Natural killer cell (primary cell): ENCODE measurements at regions not wholly inside any gene's neighbourhood (a gene's known extent, or its start where the extent isn't known, plus 50 kb on each side); places are given as distances from the start of the nearest gene placed in this dataset.

Experiments
- ATAC-seq, 3 donors: fragments of 150-1000 bp in 2 of 3; fragments of 200-7000 bp in 1 of 3; cut with Tn5 transposase; 1 replicate in 1 of 3; 2 replicates in 2 of 3; pipeline ENCODE4 v1.10.0; 2021; ENCODE audit warnings: mild to moderate bottlenecking in 2 of 3, moderate library complexity in 2 of 3
- DNase-seq, 2 donors: peaks; one replicate each; pipeline versions ENCODE4 v3.0.0 to v3.0.0-alpha.2; 2013 to 2021; ENCODE audit warnings: mixed read lengths in 1 of 2
- H3K27ac ChIP-seq: one replicate; pipeline ENCODE4 v1.5.1; 2013; ENCODE audit warnings: mild to moderate bottlenecking, low read length
- H3K27me3 ChIP-seq: one replicate; pipeline ENCODE4 v1.6.1; 2013; ENCODE audit warnings: low read length; ENCODE audit not compliant: control insufficient read depth, insufficient read depth
- H3K36me3 ChIP-seq: one replicate; pipeline ENCODE4 v1.6.1; 2013; ENCODE audit warnings: low read length; ENCODE audit not compliant: control insufficient read depth, insufficient read depth
- H3K4me1 ChIP-seq: one replicate; pipeline ENCODE4 v1.6.1; 2013; ENCODE audit warnings: low read length; ENCODE audit not compliant: control insufficient read depth, insufficient read depth
- H3K4me3 ChIP-seq: one replicate; pipeline ENCODE4 v1.5.1; 2013; ENCODE audit warnings: low read length
- H3K9me3 ChIP-seq: one replicate; pipeline ENCODE4 v1.6.1; 2013; ENCODE audit warnings: low read length; ENCODE audit not compliant: control insufficient read depth, insufficient read depth
- H3K27ac Mint-ChIP-seq, 2 donors: one replicate each; pipeline ENCODE4 v1.8.0; 2022; ENCODE audit warnings: mild to moderate bottlenecking in 2 of 2, mixed read lengths in 2 of 2, moderate library complexity in 1 of 2
- H3K27me3 Mint-ChIP-seq, 2 donors: one replicate each; pipeline ENCODE4 v1.8.0; 2022; ENCODE audit warnings: low read depth in 2 of 2, mixed read lengths in 2 of 2
- H3K36me3 Mint-ChIP-seq: one replicate; pipeline ENCODE4 v1.8.0; 2022; ENCODE audit warnings: mixed read lengths
- H3K4me1 Mint-ChIP-seq, 2 donors: one replicate each; pipeline ENCODE4 v1.8.0; 2022; ENCODE audit warnings: mixed read lengths in 2 of 2
- H3K4me3 Mint-ChIP-seq: one replicate; pipeline ENCODE4 v1.8.0; 2022; ENCODE audit warnings: mild to moderate bottlenecking, moderate library complexity, mixed read lengths
- H3K9me3 Mint-ChIP-seq, 2 donors: one replicate each; pipeline ENCODE4 v1.8.0; 2022; ENCODE audit warnings: mixed read lengths in 2 of 2
- WGBS: methylation state at CpG from one replicate; pipeline ENCODE4 v1.1.7; 2013; ENCODE audit warnings: missing lambda C conversion rate; ENCODE audit not compliant: insufficient coverage; 5-methylcytosine and 5-hydroxymethylcytosine counted together
- intact Hi-C: fragments of 100-400 bp; cut with micrococcal nuclease; formaldehyde crosslinking; loops from one replicate; pipeline ENCODE4 v1.14.2; 2022
- TF ChIP-seq, protein P1 (sequence below): fragments of 200-600 bp; IDR thresholded peaks from one replicate; pipeline ENCODE4 v1.8.0; 2022; ENCODE audit warnings: antibody characterized with exemption

DNA sequence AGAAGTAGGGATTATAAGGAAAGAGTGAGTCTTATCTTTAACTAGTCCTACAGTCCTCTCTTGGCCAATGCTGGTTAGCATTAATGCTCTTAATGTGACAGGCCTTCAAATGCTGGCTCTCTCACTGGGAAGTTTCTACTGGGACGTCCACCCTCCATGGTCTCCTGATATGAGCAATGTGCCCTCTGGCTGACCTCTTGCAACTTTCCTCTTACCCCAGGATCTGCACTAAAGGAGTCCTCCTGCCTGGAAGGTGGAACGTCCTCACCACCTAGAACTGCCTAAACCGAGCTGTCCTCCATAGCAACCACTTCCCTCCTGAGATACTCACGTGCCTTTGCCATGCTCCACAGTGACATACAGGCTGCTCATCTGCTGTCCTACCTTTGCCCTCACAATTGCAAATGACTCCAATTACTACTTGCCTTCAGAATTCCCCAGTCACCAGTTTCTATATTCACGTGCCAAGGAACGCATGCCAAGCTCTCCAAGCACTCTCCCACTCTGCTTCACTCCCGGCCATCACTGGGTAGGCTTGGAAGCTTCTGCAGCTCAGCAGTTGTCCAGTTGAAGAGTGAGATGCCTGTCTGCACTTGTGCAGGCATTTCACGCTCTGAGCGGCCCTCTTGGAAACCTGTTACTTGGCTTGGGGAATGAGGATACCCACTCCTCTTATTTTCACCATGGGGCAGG is 404.7 kb downstream of the RRAGC start:
- WGBS: 90% methylated on average over 9 of the region's 9 CpGs
- Mint-ChIP-seq H3K4me1 (peaks cover 0 to 5% of the 10 kb centered on the region in 2 donors), H3K27me3 (peaks cover 5 to 42% of the 10 kb centered on the region in 2 donors), H3K36me3 (no peaks in the 10 kb centered on the region), H3K4me3 (no peak overlapping the region), H3K9me3 (peaks cover 0 to 2% of the 10 kb centered on the region in 2 donors), H3K27ac (no peak overlapping the region)
- Histone ChIP-seq H3K36me3 (no peaks in the 10 kb centered on the region), H3K4me1 (no peaks in the 10 kb centered on the region), H3K27me3 (no peaks in the 10 kb centered on the region), H3K9me3 (no peaks in the 10 kb centered on the region), H3K27ac (no peak overlapping the region), H3K4me3 (no peak overlapping the region)
- ATAC-seq: no peak
- TF ChIP-seq, protein P1, sequence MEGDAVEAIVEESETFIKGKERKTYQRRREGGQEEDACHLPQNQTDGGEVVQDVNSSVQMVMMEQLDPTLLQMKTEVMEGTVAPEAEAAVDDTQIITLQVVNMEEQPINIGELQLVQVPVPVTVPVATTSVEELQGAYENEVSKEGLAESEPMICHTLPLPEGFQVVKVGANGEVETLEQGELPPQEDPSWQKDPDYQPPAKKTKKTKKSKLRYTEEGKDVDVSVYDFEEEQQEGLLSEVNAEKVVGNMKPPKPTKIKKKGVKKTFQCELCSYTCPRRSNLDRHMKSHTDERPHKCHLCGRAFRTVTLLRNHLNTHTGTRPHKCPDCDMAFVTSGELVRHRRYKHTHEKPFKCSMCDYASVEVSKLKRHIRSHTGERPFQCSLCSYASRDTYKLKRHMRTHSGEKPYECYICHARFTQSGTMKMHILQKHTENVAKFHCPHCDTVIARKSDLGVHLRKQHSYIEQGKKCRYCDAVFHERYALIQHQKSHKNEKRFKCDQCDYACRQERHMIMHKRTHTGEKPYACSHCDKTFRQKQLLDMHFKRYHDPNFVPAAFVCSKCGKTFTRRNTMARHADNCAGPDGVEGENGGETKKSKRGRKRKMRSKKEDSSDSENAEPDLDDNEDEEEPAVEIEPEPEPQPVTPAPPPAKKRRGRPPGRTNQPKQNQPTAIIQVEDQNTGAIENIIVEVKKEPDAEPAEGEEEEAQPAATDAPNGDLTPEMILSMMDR: no peak
- no peak for DNase-seq
- intact Hi-C loops: no loop called here

DNA sequence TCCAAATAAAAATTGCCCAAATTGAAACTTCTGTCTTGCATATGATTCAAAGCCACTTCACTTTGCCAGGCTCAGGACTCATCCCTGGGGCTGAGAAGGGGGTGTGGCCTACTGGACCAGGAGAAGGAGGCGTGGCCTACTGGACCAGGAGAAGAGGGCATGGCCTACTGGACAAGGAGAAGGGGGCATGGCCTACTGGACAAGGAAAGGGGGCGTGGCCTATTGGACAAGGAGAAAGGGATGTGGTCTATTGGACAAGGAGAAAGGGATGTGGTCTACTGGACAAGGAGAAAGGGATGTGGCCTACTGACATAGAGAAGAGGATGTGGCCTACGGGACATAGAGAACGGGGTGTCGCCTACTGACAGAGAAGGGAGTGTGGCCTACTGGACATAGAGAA is 405.3 kb downstream of the RRAGC start:
- no peaks in the 10 kb centered on the region for H3K4me1 ChIP-seq
- no peak for DNase-seq
- no peak overlapping the region for H3K27ac Mint-ChIP-seq
- 85% methylated on average over 5 of the region's 5 CpGs for WGBS
- ATAC-seq: no peak
- H3K27me3 Mint-ChIP-seq: peaks cover 2 to 36% of the 10 kb centered on the region in 2 donors
- H3K36me3 ChIP-seq: no peaks in the 10 kb centered on the region
- H3K4me3 Mint-ChIP-seq: no peak overlapping the region
- no peak overlapping the region for H3K4me3 ChIP-seq
- H3K36me3 Mint-ChIP-seq: no peaks in the 10 kb centered on the region
- TF ChIP-seq, protein P1: no peak
- H3K27me3 ChIP-seq: no peaks in the 10 kb centered on the region
- H3K4me1 Mint-ChIP-seq: peaks cover 0 to 5% of the 10 kb centered on the region in 2 donors
- no peak overlapping the region for H3K27ac ChIP-seq
- intact Hi-C loops: no loop called here
- H3K9me3 ChIP-seq: no peaks in the 10 kb centered on the region
- H3K9me3 Mint-ChIP-seq: peaks cover 0 to 2% of the 10 kb centered on the region in 2 donors

DNA sequence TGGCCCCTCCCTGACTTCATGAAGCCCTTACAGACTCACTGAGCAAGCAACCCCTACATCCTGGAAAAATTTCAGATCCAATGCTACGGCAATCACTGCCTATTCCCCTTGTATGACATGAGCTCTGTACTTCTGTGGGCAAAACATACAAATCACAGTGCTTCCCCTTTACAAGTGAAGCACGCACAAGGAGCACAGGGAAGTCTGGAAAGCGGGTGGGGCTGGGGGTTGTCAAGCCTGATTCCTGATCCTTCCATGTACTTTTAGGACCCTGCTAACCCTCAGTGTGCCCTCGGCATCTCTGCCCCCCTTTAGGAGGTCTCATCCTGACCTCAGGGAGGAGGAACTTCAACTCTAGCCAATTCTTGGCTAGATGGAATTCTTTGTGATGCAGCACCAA is 405.7 kb upstream of the POU3F1 start:
- ATAC-seq (no peak), DNase-seq (no peak)
- no peaks in the 10 kb centered on the region for H3K9me3 ChIP-seq
- intact Hi-C loops: no loop called here
- H3K36me3 ChIP-seq: no peaks in the 10 kb centered on the region
- peaks cover 0 to 5% of the 10 kb centered on the region in 2 donors for H3K4me1 Mint-ChIP-seq
- H3K27ac ChIP-seq: no peak overlapping the region
- WGBS: 44% methylated on average over 4 of the region's 4 CpGs
- no peaks in the 10 kb centered on the region for H3K4me1 ChIP-seq
- no peak overlapping the region for H3K4me3 Mint-ChIP-seq
- no peak overlapping the region for H3K27ac Mint-ChIP-seq
- peaks cover 4 to 28% of the 10 kb centered on the region in 2 donors for H3K27me3 Mint-ChIP-seq
- H3K4me3 ChIP-seq: no peak overlapping the region
- H3K27me3 ChIP-seq: no peaks in the 10 kb centered on the region
- H3K9me3 Mint-ChIP-seq: peaks cover 0 to 2% of the 10 kb centered on the region in 2 donors
- TF ChIP-seq, protein P1: no peak
- H3K36me3 Mint-ChIP-seq: no peaks in the 10 kb centered on the region

DNA sequence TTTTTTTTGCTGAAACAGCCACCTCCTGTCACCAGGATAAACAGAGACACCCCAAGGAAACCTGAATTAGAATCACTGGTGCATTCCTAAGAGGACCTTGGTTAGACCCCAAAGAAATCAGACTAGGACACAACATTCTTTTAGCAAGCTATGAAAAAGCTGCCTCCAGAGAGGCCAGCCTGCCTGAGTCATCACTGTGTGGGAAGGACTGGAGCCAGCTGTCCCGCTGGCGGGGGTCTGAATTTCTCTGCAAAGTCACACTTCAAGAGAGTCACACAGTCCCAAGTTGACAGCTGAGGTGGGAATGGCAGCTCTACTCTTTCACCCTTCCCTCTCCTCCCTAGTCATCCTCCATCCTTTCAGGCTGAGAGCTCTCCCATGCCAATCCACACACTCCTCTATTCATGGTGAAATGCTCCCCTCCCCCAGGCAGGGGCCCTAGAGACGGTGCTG is 405.0 kb upstream of the POU3F1 start:
- Mint-ChIP-seq H3K36me3 (no peaks in the 10 kb centered on the region), H3K4me1 (peaks cover 0 to 5% of the 10 kb centered on the region in 2 donors), H3K4me3 (no peak overlapping the region), H3K9me3 (peaks cover 0 to 2% of the 10 kb centered on the region in 2 donors), H3K27ac (no peak overlapping the region), H3K27me3 (peaks cover 4 to 30% of the 10 kb centered on the region in 2 donors)
- no peaks in the 10 kb centered on the region for H3K27me3 ChIP-seq
- H3K27ac ChIP-seq: no peak overlapping the region
- no peak for DNase-seq
- TF ChIP-seq, protein P1: no peak
- intact Hi-C loops: no loop called here
- WGBS: 38% methylated on average over 2 of the region's 3 CpGs
- no peaks in the 10 kb centered on the region for H3K36me3 ChIP-seq
- no peaks in the 10 kb centered on the region for H3K4me1 ChIP-seq
- H3K9me3 ChIP-seq: no peaks in the 10 kb centered on the region
- no peak for ATAC-seq
- H3K4me3 ChIP-seq: no peak overlapping the region
